A549 (cell line): ENCODE measurements at regions not wholly inside any gene's neighbourhood (a gene's known extent, or its start where the extent isn't known, plus 50 kb on each side); places are given as distances from the start of the nearest gene placed in this dataset.

Experiments
- ATAC-seq, 2 experiments: fragments of 200-7000 bp in 1 of 2; fragments of >200 bp in 1 of 2; cut with Nextera tagmentation in 1 of 2; cut with Tn5 transposase in 1 of 2; 3 replicates each; pipeline versions ENCODE4 v1.8.0 to v1.9.1; 2018 to 2020; ENCODE audit warnings: mild to moderate bottlenecking in 1 of 2, moderate library complexity in 1 of 2
- CTCF ChIA-PET: fragments of 300-600 bp; sonication (Branson Sonifier 250); formaldehyde crosslinking; extraction: SDS; loops from one replicate; lab custom pipeline; 2021; ENCODE audit warnings: antibody characterized with exemption, inconsistent platforms; lab: Yijun Ruan, JAX
- POLR2A ChIA-PET: fragments of 350-600 bp; formaldehyde crosslinking; extraction: SDS; loops from one replicate; lab custom pipeline; 2021; ENCODE audit warnings: antibody characterized with exemption, inconsistent platforms; lab: Yijun Ruan, JAX
- DNase-seq, 2 experiments: peaks; one replicate each; pipeline versions ENCODE4 v3.0.0 to v3.0.0-alpha.2; 2011 to 2016; ENCODE audit warnings: low read depth in 1 of 2, low spot score in 1 of 2
- FAIRE-seq: peaks from 2 replicates; lab custom pipeline; 2011; peaks lifted over from hg19 to GRCh38; lab: Jason Lieb, UNC
- H3K27ac ChIP-seq, 2 experiments: fragments of >200 bp; sonication (Bioruptor Twin); formaldehyde crosslinking; 3 replicates each; pipeline ENCODE4 v1.5.1; 2016 to 2017
- H3K4me1 ChIP-seq: fragments of >200 bp; sonication (Bioruptor Twin); formaldehyde crosslinking; 3 replicates; pipeline ENCODE4 v1.6.1; 2016
- H3K4me2 ChIP-seq: fragments of >200 bp; sonication (Bioruptor Twin); formaldehyde crosslinking; 3 replicates; pipeline ENCODE4 v1.6.1; 2016
- H3K4me3 ChIP-seq: fragments of >200 bp; sonication (Bioruptor Twin); formaldehyde crosslinking; 3 replicates; pipeline ENCODE4 v1.5.1; 2016
- H3K9me3 ChIP-seq: fragments of >200 bp; sonication (Bioruptor Twin); formaldehyde crosslinking; 3 replicates; pipeline ENCODE4 v1.6.1; 2016
- BHLHE40 ChIP-seq: IDR thresholded peaks from 2 replicates; pipeline ENCODE4 v1.6.1; 2012; ENCODE audit warnings: low read depth, low read length, inconsistent platforms
- CBX2 ChIP-seq: fragments of 200-600 bp; sonication (generic); IDR thresholded peaks from 2 replicates; pipeline ENCODE4 v1.6.1; 2016; ENCODE audit warnings: low read depth, mild to moderate bottlenecking, borderline replicate concordance
- CEBPB ChIP-seq, 2 experiments: fragments of >200 bp in 1 of 2; sonication (Bioruptor Twin) in 1 of 2; formaldehyde crosslinking in 1 of 2; IDR thresholded peaks; 2 replicates each; pipeline ENCODE4 v1.6.1; 2012 to 2016
- CHD4 ChIP-seq: fragments of 200-600 bp; sonication (generic); IDR thresholded peaks from 2 replicates; pipeline ENCODE4 v1.6.1; 2016; ENCODE audit warnings: antibody characterized with exemption, mild to moderate bottlenecking, borderline replicate concordance
- EHF ChIP-seq: fragments of 250-450 bp; sonication (Bioruptor Pico); IDR thresholded peaks from 2 replicates; pipeline ENCODE4 v1.5.0; 2020; ENCODE audit warnings: mild to moderate bottlenecking
- FOSB ChIP-seq: fragments of 250-450 bp; sonication (Bioruptor Pico); IDR thresholded peaks from 2 replicates; pipeline ENCODE4 v1.5.0; 2020; ENCODE audit warnings: mild to moderate bottlenecking, moderate library complexity
- GATA3 ChIP-seq: IDR thresholded peaks from 2 replicates; pipeline ENCODE4 v1.6.1; 2012; ENCODE audit warnings: borderline replicate concordance
- HMGXB4 ChIP-seq: fragments of 250-450 bp; sonication (Bioruptor Pico); IDR thresholded peaks from 2 replicates; pipeline ENCODE4 v1.5.0; 2021; ENCODE audit warnings: mild to moderate bottlenecking, moderate library complexity, borderline replicate concordance
- JUN ChIP-seq, 2 experiments: fragments of >200 bp; sonication (Bioruptor Twin); formaldehyde crosslinking; IDR thresholded peaks; 2 replicates in 1 of 2; 3 replicates in 1 of 2; pipeline ENCODE4 v1.6.1; 2016 to 2017
- KDM5A ChIP-seq: fragments of 200-600 bp; sonication (generic); IDR thresholded peaks from 2 replicates; pipeline ENCODE4 v1.6.1; 2016; ENCODE audit warnings: antibody characterized with exemption, mild to moderate bottlenecking
- MAFK ChIP-seq: fragments of 450-650 bp; IDR thresholded peaks from 2 replicates; pipeline ENCODE4 v1.6.1; 2014; ENCODE audit not compliant: partially characterized antibody
- MAZ ChIP-seq: fragments of 150-350 bp; IDR thresholded peaks from 2 replicates; pipeline ENCODE4 v1.6.1; 2014; ENCODE audit warnings: antibody characterized with exemption, low read depth, low read length, borderline replicate concordance
- MYC ChIP-seq: IDR thresholded peaks from 2 replicates; pipeline ENCODE4 v1.6.1; 2012; ENCODE audit warnings: mild to moderate bottlenecking, inconsistent platforms, low read length, improper control_type of control experiment, borderline replicate concordance
- NR3C1 ChIP-seq: fragments of >200 bp; sonication (Bioruptor Twin); formaldehyde crosslinking; IDR thresholded peaks from 3 replicates; pipeline ENCODE4 v1.6.1; 2017
- RCOR1 ChIP-seq: fragments of 150-350 bp; IDR thresholded peaks from 2 replicates; pipeline ENCODE4 v1.6.1; 2014; ENCODE audit warnings: antibody characterized with exemption, low read length, low read depth
- RFX5 ChIP-seq: fragments of 450-650 bp; IDR thresholded peaks from 2 replicates; pipeline ENCODE4 v1.7.1; 2014; ENCODE audit warnings: antibody characterized with exemption, mild to moderate bottlenecking, moderate library complexity
- RNF2 ChIP-seq: fragments of 200-600 bp; sonication (generic); IDR thresholded peaks from 2 replicates; pipeline ENCODE4 v1.6.1; 2016; ENCODE audit warnings: low read depth, mild to moderate bottlenecking, antibody characterized with exemption, moderate library complexity, borderline replicate concordance
- TP53 ChIP-seq: fragments of 250-450 bp; sonication (Bioruptor Pico); IDR thresholded peaks from 2 replicates; pipeline ENCODE4 v1.5.0; 2021; ENCODE audit warnings: mild to moderate bottlenecking, moderate library complexity
- ZNF302 ChIP-seq: fragments of 250-450 bp; sonication (Bioruptor Pico); IDR thresholded peaks from 2 replicates; pipeline ENCODE4 v1.9.0; 2021; ENCODE audit warnings: inconsistent platforms, mild to moderate bottlenecking, moderate library complexity
- ZSCAN20 ChIP-seq: fragments of 250-450 bp; sonication (Bioruptor Pico); IDR thresholded peaks from 2 replicates; pipeline ENCODE4 v1.8.0; 2022; ENCODE audit warnings: mild to moderate bottlenecking, moderate library complexity
- WGBS: methylation state at CpG from one replicate; pipeline ENCODE4 v1.1.6; 2017; ENCODE audit errors: missing lambda C conversion rate; 5-methylcytosine and 5-hydroxymethylcytosine counted together
- TF ChIP-seq, protein P1 (sequence below): fragments of >200 bp; sonication (Bioruptor Twin); formaldehyde crosslinking; IDR thresholded peaks from 3 replicates; pipeline ENCODE4 v1.6.1; 2016

- ChIA-PET CTCF (no interaction called here), POLR2A (no interaction called here)
- no peaks in the 10 kb centered on the region for H3K4me1 ChIP-seq
- no peak overlapping the region for H3K4me2 ChIP-seq
- no peak for ATAC-seq
- no peak for FAIRE-seq
- H3K4me3 ChIP-seq, result no peak overlapping the region
- no peaks in the 10 kb centered on the region for H3K9me3 ChIP-seq
- H3K27ac ChIP-seq, result no peak overlapping the region
- DNase-seq, result no peak
- TF ChIP-seq RCOR1 (no peak), MAFK (no peak), RFX5 (no peak), MYC (no peak)
- WGBS, result 56% methylated on average over 5 of the region's 5 CpGs
These were observed 2232.8 kb upstream of the WWC1 start for GRCh38 chr5:166058660-166059059.

- TF ChIP-seq EHF (CRISPR knock-in tag), result no peak
- DNase-seq (no peak), ATAC-seq (no peak), FAIRE-seq (no peak)
- no peak overlapping the region for H3K4me2 ChIP-seq
- WGBS, result 0% methylated on average over 1 of the region's 1 CpG
- POLR2A ChIA-PET, result no interaction called here
- CTCF ChIA-PET, result no interaction called here
- H3K4me3 ChIP-seq, result no peak overlapping the region
- H3K4me1 ChIP-seq, result no peaks in the 10 kb centered on the region
- H3K27ac ChIP-seq, result no peak overlapping the region
- H3K9me3 ChIP-seq, result no peaks in the 10 kb centered on the region
These were observed 2229.4 kb upstream of the WWC1 start for GRCh38 chr5:166062094-166062493.

DNA sequence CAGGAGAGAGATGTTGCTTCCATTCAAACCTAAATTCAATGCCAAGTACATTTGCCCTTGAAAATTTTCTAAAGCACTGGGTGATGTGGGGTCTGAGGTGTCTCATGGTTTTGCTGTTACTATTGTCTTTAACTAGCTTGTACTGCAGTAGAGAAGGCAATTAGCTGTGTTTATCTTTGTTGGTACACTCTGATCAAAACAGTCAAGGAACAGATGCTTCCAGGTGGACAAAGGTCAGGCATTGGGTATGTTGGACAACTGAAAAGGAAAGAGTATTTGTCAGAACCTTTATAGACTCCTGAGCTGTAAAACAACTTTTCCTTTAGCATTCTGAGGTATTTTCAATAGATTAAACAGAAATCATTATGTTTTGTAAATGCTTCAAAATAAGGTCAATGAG, 2228.7 kb upstream of the WWC1 start:
- no peaks in the 10 kb centered on the region for H3K9me3 ChIP-seq
- no peak for FAIRE-seq
- DNase-seq, result no peak
- no peaks in the 10 kb centered on the region for H3K4me1 ChIP-seq
- H3K4me2 ChIP-seq, result no peak overlapping the region
- CTCF ChIA-PET, result no interaction called here
- ATAC-seq, result no peak
- H3K27ac ChIP-seq, result no peak overlapping the region
- H3K4me3 ChIP-seq, result no peak overlapping the region
- no peak for TF ChIP-seq MAZ
- POLR2A ChIA-PET, result no interaction called here

GRCh38 chr5:166063261-166063660, 2228.2 kb upstream of the WWC1 start:
- CTCF ChIA-PET, result no interaction called here
- Histone ChIP-seq H3K27ac (no peak overlapping the region), H3K4me2 (no peak overlapping the region), H3K4me3 (no peak overlapping the region), H3K9me3 (no peaks in the 10 kb centered on the region), H3K4me1 (no peaks in the 10 kb centered on the region)
- POLR2A ChIA-PET, result no interaction called here
- FAIRE-seq, result no peak
- DNase-seq, result no peak
- TF ChIP-seq, protein P1, sequence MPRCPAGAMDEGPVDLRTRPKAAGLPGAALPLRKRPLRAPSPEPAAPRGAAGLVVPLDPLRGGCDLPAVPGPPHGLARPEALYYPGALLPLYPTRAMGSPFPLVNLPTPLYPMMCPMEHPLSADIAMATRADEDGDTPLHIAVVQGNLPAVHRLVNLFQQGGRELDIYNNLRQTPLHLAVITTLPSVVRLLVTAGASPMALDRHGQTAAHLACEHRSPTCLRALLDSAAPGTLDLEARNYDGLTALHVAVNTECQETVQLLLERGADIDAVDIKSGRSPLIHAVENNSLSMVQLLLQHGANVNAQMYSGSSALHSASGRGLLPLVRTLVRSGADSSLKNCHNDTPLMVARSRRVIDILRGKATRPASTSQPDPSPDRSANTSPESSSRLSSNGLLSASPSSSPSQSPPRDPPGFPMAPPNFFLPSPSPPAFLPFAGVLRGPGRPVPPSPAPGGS, result no peak
- TF ChIP-seq ZSCAN20 (CRISPR knock-in tag), result no peak
- no peak for TF ChIP-seq ZNF302 (CRISPR knock-in tag)
- no peak for TF ChIP-seq BHLHE40
- TF ChIP-seq KDM5A, result no peak
- TF ChIP-seq FOSB (CRISPR knock-in tag), result no peak
- TF ChIP-seq EHF (CRISPR knock-in tag), result no peak
- TF ChIP-seq NR3C1, result no peak
- no peak for TF ChIP-seq HMGXB4 (CRISPR knock-in tag)
- TF ChIP-seq JUN (IDR thresholded peaks at IDR 0.05), result no peak
- TF ChIP-seq GATA3, result no peak
- no peak for TF ChIP-seq CHD4
- no peak for TF ChIP-seq TP53
- TF ChIP-seq MYC, result no peak
- TF ChIP-seq CBX2, result no peak
- TF ChIP-seq RNF2, result no peak
- no peak for TF ChIP-seq MAFK
- TF ChIP-seq CEBPB (IDR thresholded peaks at IDR 0.05), result no peak
- no peak for TF ChIP-seq RFX5
- no peak for ATAC-seq
- WGBS, result 0% methylated on average over 1 of the region's 1 CpG
